ENCODE measurements at regions not wholly inside any gene's neighbourhood (a gene's known extent, or its start where the extent isn't known, plus 50 kb on each side); places are given as distances from the start of the nearest gene placed in this dataset.
"Not testable (repeated sequence)": the region's sequence is repeated elsewhere in the genome, so short reads cannot be mapped to it uniquely, and the experiment has no call there.

- DNase-seq: no peak
These were observed 112.8 kb upstream of the SHB start for GRCh38 chr9:38181866-38182265.

GRCh38 chr9:38181232-38181631, 112.2 kb upstream of the SHB start:
- DNase-seq: no peak

GRCh38 chr9:38180656-38181055, 111.6 kb upstream of the SHB start:
- DNase-seq: no peak

GRCh38 chr9:38179965-38180364, 110.9 kb upstream of the SHB start:
- DNase-seq: no peak

GRCh38 chr9:38178237-38178636, 109.2 kb upstream of the SHB start:
- DNase-seq: no peak

- no peak for DNase-seq
These were observed 108.7 kb upstream of the SHB start for GRCh38 chr9:38177680-38178079.

GRCh38 chr9:38176251-38176650, 107.2 kb upstream of the SHB start:
- no peak for DNase-seq

GRCh38 chr9:38175423-38175822, 106.4 kb upstream of the SHB start:
- DNase-seq: no peak

GRCh38 chr9:38172586-38172985, 103.6 kb upstream of the SHB start:
- no peak for DNase-seq

- no peak for DNase-seq
These were observed 102.9 kb upstream of the SHB start for GRCh38 chr9:38171926-38172325.

- DNase-seq: no peak
These were observed 102.5 kb upstream of the SHB start for GRCh38 chr9:38171538-38171884.

- not testable (repeated sequence) for DNase-seq
These were observed 101.9 kb upstream of the SHB start for GRCh38 chr9:38170763-38171537.

GRCh38 chr9:38170155-38170554, 101.1 kb upstream of the SHB start:
- not testable (repeated sequence) for DNase-seq

- no peak for DNase-seq
These were observed 97.5 kb upstream of the SHB start for GRCh38 chr9:38166501-38166900.

GRCh38 chr9:38164659-38165221, 95.7 kb upstream of the SHB start:
- DNase-seq: no peak

GRCh38 chr9:38163518-38163917, 94.5 kb upstream of the SHB start:
- DNase-seq: no peak

GRCh38 chr9:38162332-38163211, 93.5 kb upstream of the SHB start:
- no peak for DNase-seq

GRCh38 chr9:38160613-38161215, 91.7 kb upstream of the SHB start:
- DNase-seq: peak; percentile 33

GRCh38 chr9:38159599-38159998, 90.6 kb upstream of the SHB start:
- no peak for DNase-seq

- DNase-seq: no peak
These were observed 89.6 kb upstream of the SHB start for GRCh38 chr9:38158628-38159027.

- no peak for DNase-seq
These were observed 88.7 kb upstream of the SHB start for GRCh38 chr9:38157711-38158110.

GRCh38 chr9:38154501-38155421, 85.7 kb upstream of the SHB start:
- no peak for DNase-seq

Data from NCI-H1105 (cell line).